PFSK-1 (cell line): ENCODE measurements at regions not wholly inside any gene's neighbourhood (a gene's known extent, or its start where the extent isn't known, plus 50 kb on each side); places are given as distances from the start of the nearest gene placed in this dataset.

Experiments
- FOXP2 ChIP-seq: optimal IDR thresholded peaks from 2 replicates; pipeline ENCODE3; 2011; ENCODE audit warnings: borderline replicate concordance, control low read depth, inconsistent platforms; ENCODE audit not compliant: insufficient read depth; ENCODE audit errors: extremely low read length, extremely low read depth
- POLR2AphosphoS5 ChIP-seq: IDR thresholded peaks from 2 replicates; pipeline ENCODE4 v1.6.1; 2012; ENCODE audit warnings: low read depth, mild to moderate bottlenecking, control low read depth, low read length, moderate library complexity
- TF ChIP-seq, protein P1 (sequence below), 2 experiments: IDR thresholded peaks; 2 replicates each; pipeline versions ENCODE4 v1.6.1 to v1.8.0; 2011 to 2012; ENCODE audit warnings: low read depth in 2 of 2, low read length in 2 of 2, control low read depth in 1 of 2, inconsistent platforms in 1 of 2, mild to moderate bottlenecking in 1 of 2, moderate library complexity in 1 of 2; ENCODE audit not compliant: insufficient read depth in 1 of 2

DNA sequence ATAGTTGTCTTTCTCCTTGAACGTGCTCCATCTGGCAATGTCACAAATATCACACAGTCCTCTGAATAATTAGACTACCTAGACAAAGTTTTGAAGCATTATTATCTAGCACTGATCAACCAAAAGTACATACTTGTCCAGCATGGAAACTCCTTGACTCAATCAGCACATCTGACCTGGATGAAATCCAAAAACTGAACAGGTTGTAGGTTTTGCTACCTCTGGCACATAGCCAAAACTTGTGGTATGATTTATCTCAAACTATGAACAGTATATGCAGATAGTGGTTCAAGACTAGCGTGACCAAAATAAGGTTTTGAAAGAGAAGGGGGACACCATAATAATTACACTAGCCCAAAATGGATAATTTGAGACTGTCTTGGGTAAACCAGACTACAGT is 158.1 kb downstream of the ARRDC3 start:
- TF ChIP-seq POLR2AphosphoS5 = no peak
- TF ChIP-seq FOXP2 = no peak
- TF ChIP-seq, protein P1, sequence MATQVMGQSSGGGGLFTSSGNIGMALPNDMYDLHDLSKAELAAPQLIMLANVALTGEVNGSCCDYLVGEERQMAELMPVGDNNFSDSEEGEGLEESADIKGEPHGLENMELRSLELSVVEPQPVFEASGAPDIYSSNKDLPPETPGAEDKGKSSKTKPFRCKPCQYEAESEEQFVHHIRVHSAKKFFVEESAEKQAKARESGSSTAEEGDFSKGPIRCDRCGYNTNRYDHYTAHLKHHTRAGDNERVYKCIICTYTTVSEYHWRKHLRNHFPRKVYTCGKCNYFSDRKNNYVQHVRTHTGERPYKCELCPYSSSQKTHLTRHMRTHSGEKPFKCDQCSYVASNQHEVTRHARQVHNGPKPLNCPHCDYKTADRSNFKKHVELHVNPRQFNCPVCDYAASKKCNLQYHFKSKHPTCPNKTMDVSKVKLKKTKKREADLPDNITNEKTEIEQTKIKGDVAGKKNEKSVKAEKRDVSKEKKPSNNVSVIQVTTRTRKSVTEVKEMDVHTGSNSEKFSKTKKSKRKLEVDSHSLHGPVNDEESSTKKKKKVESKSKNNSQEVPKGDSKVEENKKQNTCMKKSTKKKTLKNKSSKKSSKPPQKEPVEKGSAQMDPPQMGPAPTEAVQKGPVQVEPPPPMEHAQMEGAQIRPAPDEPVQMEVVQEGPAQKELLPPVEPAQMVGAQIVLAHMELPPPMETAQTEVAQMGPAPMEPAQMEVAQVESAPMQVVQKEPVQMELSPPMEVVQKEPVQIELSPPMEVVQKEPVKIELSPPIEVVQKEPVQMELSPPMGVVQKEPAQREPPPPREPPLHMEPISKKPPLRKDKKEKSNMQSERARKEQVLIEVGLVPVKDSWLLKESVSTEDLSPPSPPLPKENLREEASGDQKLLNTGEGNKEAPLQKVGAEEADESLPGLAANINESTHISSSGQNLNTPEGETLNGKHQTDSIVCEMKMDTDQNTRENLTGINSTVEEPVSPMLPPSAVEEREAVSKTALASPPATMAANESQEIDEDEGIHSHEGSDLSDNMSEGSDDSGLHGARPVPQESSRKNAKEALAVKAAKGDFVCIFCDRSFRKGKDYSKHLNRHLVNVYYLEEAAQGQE (IDR thresholded peaks at IDR 0.05; ENCODE audit: insufficient read depth in 1 of 2, low read depth in 2 of 2, low read length in 2 of 2) = no peak
